T-cell (primary cell): ENCODE measurements at regions not wholly inside any gene's neighbourhood (a gene's known extent, or its start where the extent isn't known, plus 50 kb on each side); places are given as distances from the start of the nearest gene placed in this dataset.

Source experiments
- ATAC-seq, 4 experiments: fragments of 200-7000 bp in 3 of 4; fragments of 150-1000 bp in 1 of 4; cut with Tn5 transposase; replicated peaks in 1 of 4; 1 replicate in 3 of 4; 2 replicates in 1 of 4; pipeline ENCODE4 v1.10.0; 2021; ENCODE audit warnings: moderate library complexity in 3 of 4, mild to moderate bottlenecking in 2 of 4, moderate number of reproducible peaks in 1 of 4
- CTCF ChIA-PET, 2 donors: fragments of 300-600 bp; sonication (Branson Sonifier 250); formaldehyde crosslinking; loops; one replicate each; lab custom pipeline; 2022; ENCODE audit warnings: antibody characterized with exemption in 2 of 2; lab: Charles Lee
- POLR2A ChIA-PET, 2 donors: fragments of 300-600 bp; sonication (Branson Sonifier 250); formaldehyde crosslinking; loops; one replicate each; lab custom pipeline; 2022; ENCODE audit warnings: antibody characterized with exemption in 2 of 2; lab: Charles Lee
- DNase-seq, 35 experiments: peaks; one replicate each; pipeline versions ENCODE4 v3.0.0 to v3.0.0-alpha.2; 2013 to 2023
- H3K27ac ChIP-seq: one replicate; pipeline ENCODE4 v1.5.1; 2013; ENCODE audit warnings: low read length
- H3K27me3 ChIP-seq, 2 experiments: replicated peaks in 1 of 2; 1 replicate in 1 of 2; 2 replicates in 1 of 2; pipeline versions ENCODE4 v1.6.1 to v1.7.0; 2013; ENCODE audit warnings: low read length in 1 of 2, mixed read lengths in 1 of 2; ENCODE audit not compliant: control insufficient read depth in 2 of 2, insufficient read depth in 2 of 2; ENCODE audit errors: extremely low read depth in 1 of 2
- H3K36me3 ChIP-seq, 2 donors: 1 replicate in 1 of 2; 2 replicates in 1 of 2; pipeline versions ENCODE4 v1.6.1 to v1.7.0; 2013; ENCODE audit warnings: low read length in 1 of 2; ENCODE audit not compliant: control insufficient read depth in 2 of 2, insufficient read depth in 1 of 2; ENCODE audit errors: extremely low read depth in 1 of 2
- H3K4me1 ChIP-seq, 2 experiments: 1 replicate in 1 of 2; 2 replicates in 1 of 2; pipeline versions ENCODE4 v1.6.1 to v1.7.0; 2013; ENCODE audit warnings: low read length in 2 of 2, mixed read lengths in 1 of 2; ENCODE audit not compliant: insufficient read depth in 2 of 2, control insufficient read depth in 1 of 2; ENCODE audit errors: extremely low read depth in 1 of 2
- H3K4me3 ChIP-seq, 2 donors: 1 replicate in 1 of 2; 2 replicates in 1 of 2; pipeline versions ENCODE4 v1.5.1 to v1.7.0; 2013; ENCODE audit warnings: mild to moderate bottlenecking in 2 of 2, low read length in 1 of 2, moderate library complexity in 1 of 2; ENCODE audit not compliant: control insufficient read depth in 1 of 2; ENCODE audit errors: extremely low read depth in 1 of 2
- H3K9me3 ChIP-seq: 2 replicates; pipeline ENCODE4 v1.7.0; 2013
- H3K27ac Mint-ChIP-seq, 2 donors: one replicate each; pipeline ENCODE4 v1.8.0; 2020 to 2021; ENCODE audit warnings: mild to moderate bottlenecking in 2 of 2, mixed read lengths in 2 of 2
- H3K27me3 Mint-ChIP-seq, 2 donors: one replicate each; pipeline ENCODE4 v1.8.0; 2021 to 2022; ENCODE audit warnings: mixed read lengths in 2 of 2
- H3K36me3 Mint-ChIP-seq: one replicate; pipeline ENCODE4 v1.8.0; 2021; ENCODE audit warnings: mixed read lengths
- H3K4me1 Mint-ChIP-seq, 3 donors: one replicate each; pipeline ENCODE4 v1.8.0; 2020 to 2022; ENCODE audit warnings: mixed read lengths in 3 of 3, mild to moderate bottlenecking in 1 of 3
- H3K4me3 Mint-ChIP-seq, 3 donors: one replicate each; pipeline ENCODE4 v1.8.0; 2020 to 2022; ENCODE audit warnings: mild to moderate bottlenecking in 3 of 3, mixed read lengths in 3 of 3, moderate library complexity in 3 of 3
- H3K9me3 Mint-ChIP-seq, 3 donors: one replicate each; pipeline ENCODE4 v1.8.0; 2020 to 2022; ENCODE audit warnings: mixed read lengths in 3 of 3
- WGBS: methylation state at CpG from one replicate; pipeline ENCODE4 v1.1.5; 2013; ENCODE audit warnings: missing lambda C conversion rate; ENCODE audit not compliant: insufficient coverage; 5-methylcytosine and 5-hydroxymethylcytosine counted together

DNA sequence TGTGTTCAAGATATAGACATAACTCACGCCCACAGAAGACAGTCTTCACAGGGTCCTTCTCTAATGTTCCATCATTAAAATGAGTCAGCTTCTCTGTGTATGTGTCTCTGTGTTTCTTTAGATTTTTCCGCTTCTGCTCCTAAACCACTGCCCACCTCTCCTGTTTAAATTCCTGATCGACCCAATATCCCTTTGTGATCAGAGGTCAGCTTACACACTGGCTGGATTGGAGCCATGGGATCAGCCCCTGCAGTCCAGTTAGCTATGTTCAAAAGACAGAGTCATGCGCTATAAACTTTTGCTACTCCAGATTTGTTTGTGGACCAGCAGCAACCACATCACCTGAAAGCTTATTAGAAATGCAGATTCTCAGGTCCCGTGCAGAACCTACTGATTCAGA, 229.2 kb downstream of the C1D start:
- ATAC-seq = no peak
- Histone ChIP-seq H3K4me3 (no peak overlapping the region), H3K9me3 (no peaks in the 10 kb centered on the region), H3K4me1 (no peaks in the 10 kb centered on the region), H3K27ac (no peak overlapping the region), H3K36me3 (no peaks in the 10 kb centered on the region), H3K27me3 (peaks cover 0 to 4% of the 10 kb centered on the region in 2 experiments)
- H3K36me3 Mint-ChIP-seq = no peaks in the 10 kb centered on the region
- peaks cover 0 to 3% (median 0%) of the 10 kb centered on the region in 3 donors for H3K9me3 Mint-ChIP-seq
- POLR2A ChIA-PET = no interaction called here
- H3K4me1 Mint-ChIP-seq = no peaks in the 10 kb centered on the region
- DNase-seq = no peak
- CTCF ChIA-PET = no interaction called here
- no peak overlapping the region for H3K27ac Mint-ChIP-seq
- WGBS = 81% methylated on average over 3 of the region's 5 CpGs
- peaks cover 2 to 4% of the 10 kb centered on the region in 2 donors for H3K27me3 Mint-ChIP-seq
- no peak overlapping the region for H3K4me3 Mint-ChIP-seq

DNA sequence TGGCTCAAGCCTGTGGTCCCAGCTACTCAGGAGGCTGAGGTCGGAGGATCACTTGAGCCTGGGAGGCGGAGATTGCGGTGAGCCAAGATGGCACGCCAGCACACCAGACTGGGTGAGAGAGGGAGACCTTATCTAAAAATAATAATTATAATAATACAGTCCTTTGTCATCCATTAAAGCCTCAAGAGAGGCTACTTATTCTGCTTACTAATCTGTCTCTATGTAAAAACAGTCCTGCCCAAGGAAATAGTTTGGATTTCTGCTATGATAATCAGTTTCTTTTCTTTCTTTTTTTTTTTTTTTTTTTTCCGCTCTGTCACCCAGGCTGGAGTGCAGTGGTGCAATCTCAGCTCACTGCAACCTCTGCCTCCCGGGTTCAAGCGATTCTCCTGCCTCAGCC, 228.3 kb downstream of the C1D start:
- Histone ChIP-seq H3K4me3 (no peak overlapping the region), H3K27me3 (peaks cover 0 to 4% of the 10 kb centered on the region in 2 experiments), H3K9me3 (no peaks in the 10 kb centered on the region), H3K27ac (no peak overlapping the region), H3K4me1 (no peaks in the 10 kb centered on the region), H3K36me3 (no peaks in the 10 kb centered on the region)
- Mint-ChIP-seq H3K36me3 (no peaks in the 10 kb centered on the region), H3K4me3 (no peak overlapping the region), H3K27ac (no peak overlapping the region), H3K9me3 (peaks cover 0 to 3% (median 0%) of the 10 kb centered on the region in 3 donors), H3K4me1 (no peaks in the 10 kb centered on the region), H3K27me3 (peaks cover 2 to 4% of the 10 kb centered on the region in 2 donors)
- whole genome bisulfite sequencing = no CpG with 5 or more reads among the region's 7 CpGs
- ATAC-seq (no peak), DNase-seq (no peak)
- ChIA-PET POLR2A (no interaction called here), CTCF (no interaction called here)

DNA sequence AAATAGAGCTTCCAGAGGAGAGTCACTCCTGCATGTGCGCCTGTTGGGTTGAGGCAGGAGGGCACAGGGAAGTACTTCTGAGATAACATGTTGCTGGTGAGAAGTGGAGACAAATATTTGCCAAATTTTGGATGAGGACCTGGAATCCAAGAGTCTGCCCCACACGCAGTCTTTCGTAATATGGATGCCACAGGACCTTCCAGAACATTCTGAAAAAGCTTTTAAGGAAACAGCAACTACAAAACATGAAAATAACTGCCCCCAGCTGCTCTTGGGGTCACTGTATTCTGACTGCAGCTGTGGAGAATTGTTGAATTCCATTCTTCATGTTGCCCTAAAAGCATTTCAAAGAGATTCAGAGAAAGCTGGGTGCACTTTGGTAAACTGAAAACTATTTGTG, 227.5 kb downstream of the C1D start:
- H3K9me3 ChIP-seq = no peaks in the 10 kb centered on the region
- no peak for DNase-seq
- H3K27ac Mint-ChIP-seq = no peak overlapping the region
- WGBS = 100% methylated on average over 1 of the region's 3 CpGs
- H3K27me3 ChIP-seq = peaks cover 0 to 4% of the 10 kb centered on the region in 2 experiments
- ChIA-PET CTCF (no interaction called here), POLR2A (no interaction called here)
- H3K36me3 Mint-ChIP-seq = no peaks in the 10 kb centered on the region
- H3K4me3 ChIP-seq = no peak overlapping the region
- ATAC-seq = no peak
- H3K36me3 ChIP-seq = no peaks in the 10 kb centered on the region
- no peaks in the 10 kb centered on the region for H3K4me1 ChIP-seq
- no peaks in the 10 kb centered on the region for H3K4me1 Mint-ChIP-seq
- H3K27me3 Mint-ChIP-seq = peaks cover 2 to 4% of the 10 kb centered on the region in 2 donors
- H3K9me3 Mint-ChIP-seq = peaks cover 0 to 3% (median 0%) of the 10 kb centered on the region in 3 donors
- H3K27ac ChIP-seq = no peak overlapping the region
- no peak overlapping the region for H3K4me3 Mint-ChIP-seq

DNA sequence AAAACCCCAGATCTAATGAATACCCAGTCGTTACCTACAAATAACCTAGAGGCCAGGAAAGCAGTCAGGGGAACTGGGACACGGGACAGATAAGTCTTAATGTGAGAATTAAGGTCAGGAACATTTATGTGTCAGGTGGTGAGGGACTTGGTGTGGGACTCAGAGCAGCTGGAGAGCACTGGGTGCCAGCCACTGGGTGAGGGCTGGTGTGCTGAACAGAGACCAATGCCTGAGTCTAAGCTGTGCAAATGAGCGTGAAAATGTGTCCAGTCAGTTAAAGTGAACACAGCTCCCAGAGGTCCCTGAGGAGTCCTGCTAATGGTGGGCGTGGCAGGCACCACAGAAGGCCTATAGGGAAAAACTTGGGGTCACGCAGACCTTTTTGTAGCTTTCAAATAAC, 225.9 kb downstream of the C1D start:
- ChIA-PET POLR2A (no interaction called here), CTCF (no interaction called here)
- Histone ChIP-seq H3K4me1 (no peaks in the 10 kb centered on the region), H3K27ac (no peak overlapping the region), H3K4me3 (no peak overlapping the region), H3K9me3 (no peaks in the 10 kb centered on the region), H3K36me3 (no peaks in the 10 kb centered on the region), H3K27me3 (peaks cover 0 to 4% of the 10 kb centered on the region in 2 experiments)
- no peak for ATAC-seq
- Mint-ChIP-seq H3K27me3 (peaks cover 2 to 8% of the 10 kb centered on the region in 2 donors), H3K4me3 (no peak overlapping the region), H3K36me3 (no peaks in the 10 kb centered on the region), H3K9me3 (no peaks in the 10 kb centered on the region), H3K27ac (no peak overlapping the region), H3K4me1 (no peaks in the 10 kb centered on the region)
- 50% methylated on average over 2 of the region's 5 CpGs for WGBS
- no peak for DNase-seq

DNA sequence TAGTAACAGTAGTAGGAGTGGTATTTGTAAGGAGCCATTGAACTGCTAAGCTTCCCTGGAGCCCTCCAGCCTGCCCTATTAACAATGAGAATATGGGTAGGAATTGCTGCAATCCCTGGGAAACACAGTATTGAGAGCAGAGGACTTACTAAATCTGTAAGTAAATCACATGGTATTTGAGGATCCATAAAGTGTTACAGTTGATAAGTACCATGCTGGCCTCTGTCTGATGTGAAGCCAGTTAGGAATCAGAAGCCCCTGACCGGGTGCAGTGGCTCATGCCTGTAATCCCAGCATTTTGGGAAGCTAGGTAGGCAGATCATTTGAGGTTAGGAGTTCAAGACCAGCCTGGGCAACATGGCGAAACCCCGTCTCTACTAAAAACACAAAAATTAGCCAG, 224.6 kb downstream of the C1D start:
- Histone ChIP-seq H3K27me3 (peaks cover 0 to 4% of the 10 kb centered on the region in 2 experiments), H3K27ac (no peak overlapping the region), H3K4me1 (no peaks in the 10 kb centered on the region), H3K4me3 (no peak overlapping the region), H3K36me3 (no peaks in the 10 kb centered on the region), H3K9me3 (no peaks in the 10 kb centered on the region)
- WGBS = no CpG with 5 or more reads among the region's 3 CpGs
- Mint-ChIP-seq H3K36me3 (no peaks in the 10 kb centered on the region), H3K4me3 (no peak overlapping the region), H3K27ac (no peak overlapping the region), H3K4me1 (no peaks in the 10 kb centered on the region), H3K9me3 (no peaks in the 10 kb centered on the region), H3K27me3 (peaks cover 6 to 8% of the 10 kb centered on the region in 2 donors)
- POLR2A ChIA-PET = no interaction called here
- DNase-seq = no peak
- ATAC-seq = no peak
- CTCF ChIA-PET = no interaction called here

DNA sequence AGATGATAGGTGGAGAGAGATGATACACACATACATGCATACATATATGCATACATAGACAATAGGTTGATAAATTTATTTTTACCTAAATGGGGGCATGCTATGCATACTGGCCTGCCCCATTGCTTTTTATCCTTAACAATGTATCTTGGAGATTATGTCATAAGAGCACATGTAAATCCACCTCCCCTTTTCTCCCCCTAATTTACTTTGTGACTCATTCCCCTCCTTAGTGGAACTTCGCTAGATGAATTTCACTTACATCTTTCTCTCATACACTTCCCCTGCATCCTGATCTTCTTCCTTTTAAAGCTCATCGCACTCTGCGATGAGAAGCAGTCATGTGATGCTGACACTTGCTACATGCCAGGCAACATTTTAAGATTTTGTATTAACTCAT, 223.6 kb downstream of the C1D start:
- Histone ChIP-seq H3K27me3 (peaks cover 0 to 4% of the 10 kb centered on the region in 2 experiments), H3K9me3 (no peaks in the 10 kb centered on the region), H3K4me3 (no peak overlapping the region), H3K27ac (no peak overlapping the region), H3K4me1 (no peaks in the 10 kb centered on the region), H3K36me3 (no peaks in the 10 kb centered on the region)
- H3K27ac Mint-ChIP-seq = no peak overlapping the region
- CTCF ChIA-PET = no interaction called here
- H3K36me3 Mint-ChIP-seq = no peaks in the 10 kb centered on the region
- no peaks in the 10 kb centered on the region for H3K4me1 Mint-ChIP-seq
- H3K27me3 Mint-ChIP-seq = peaks cover 6 to 9% of the 10 kb centered on the region in 2 donors
- H3K4me3 Mint-ChIP-seq = no peak overlapping the region
- POLR2A ChIA-PET = no interaction called here
- no peak for DNase-seq
- no peaks in the 10 kb centered on the region for H3K9me3 Mint-ChIP-seq
- 60% methylated on average over 1 of the region's 3 CpGs for WGBS
- no peak for ATAC-seq

DNA sequence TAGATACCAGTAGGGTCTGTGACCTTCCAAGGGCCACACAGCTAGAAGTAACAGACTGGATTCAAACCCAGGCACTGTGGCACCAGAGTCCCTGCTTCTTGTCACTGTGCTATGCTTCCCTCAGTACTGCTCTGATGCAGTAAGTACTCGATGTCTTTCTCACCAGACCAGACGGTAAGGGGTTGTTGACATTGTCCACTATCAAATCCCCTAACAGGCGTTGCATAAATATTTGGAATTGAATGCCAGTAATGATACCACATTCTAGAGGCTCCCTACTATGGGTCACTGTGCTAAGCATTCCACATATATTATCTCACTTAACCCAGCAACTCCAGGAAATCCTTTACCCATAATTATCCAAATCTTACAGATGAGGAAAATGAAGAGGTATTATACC, 223.1 kb downstream of the C1D start:
- ATAC-seq = no peak

More for the DNA sequence above, 223.1 kb downstream of the C1D start:
- DNase-seq = no peak
- Mint-ChIP-seq H3K27ac (no peak overlapping the region), H3K27me3 (peaks cover 6 to 13% of the 10 kb centered on the region in 2 donors), H3K9me3 (no peaks in the 10 kb centered on the region), H3K4me1 (no peaks in the 10 kb centered on the region), H3K4me3 (no peak overlapping the region), H3K36me3 (no peaks in the 10 kb centered on the region)
- Histone ChIP-seq H3K27me3 (peaks cover 0 to 2% of the 10 kb centered on the region in 2 experiments), H3K36me3 (no peaks in the 10 kb centered on the region), H3K27ac (no peak overlapping the region), H3K4me3 (no peak overlapping the region), H3K4me1 (no peaks in the 10 kb centered on the region), H3K9me3 (no peaks in the 10 kb centered on the region)
- ChIA-PET CTCF (no interaction called here), POLR2A (no interaction called here)
- WGBS = no CpG with 5 or more reads among the region's 3 CpGs
